ENCODE measurements at regions not wholly inside any gene's neighbourhood (a gene's known extent, or its start where the extent isn't known, plus 50 kb on each side); places are given as distances from the start of the nearest gene placed in this dataset.

GRCh38 chr2:18131761-18132160 lies 253.3 kb downstream of the KCNS3 start:
- TF ChIP-seq ESRRA (IDR thresholded peaks at IDR 0.05; ENCODE audit: borderline replicate concordance, low read length) (no peak), CTCF (IDR thresholded peaks at IDR 0.05) (no peak), POLR2AphosphoS2 (conservative IDR thresholded peaks at IDR 0.05; ENCODE audit: low read length) (no peak), REST (IDR thresholded peaks at IDR 0.05) (no peak), CHD4 (IDR thresholded peaks at IDR 0.05; ENCODE audit: borderline replicate concordance) (no peak), POLR2A (IDR thresholded peaks at IDR 0.05; ENCODE audit: low read length) (no peak), RAD21 (conservative IDR thresholded peaks at IDR 0.05 in 1 of 2, IDR thresholded peaks at IDR 0.05 in 1 of 2) (no peak), EP300 (IDR thresholded peaks at IDR 0.05) (no peak)
